SK-N-SH (cell line): ENCODE measurements at regions not wholly inside any gene's neighbourhood (a gene's known extent, or its start where the extent isn't known, plus 50 kb on each side); places are given as distances from the start of the nearest gene placed in this dataset.

Experiments used
- EP300 ChIP-seq, 2 experiments: IDR thresholded peaks; 2 replicates each; pipeline versions ENCODE4 v1.4.0 to v1.6.1; 2012; ENCODE audit warnings: borderline replicate concordance in 1 of 2, low read depth in 1 of 2, low read length in 1 of 2
- RAD21 ChIP-seq: IDR thresholded peaks from 2 replicates; pipeline ENCODE4 v1.6.1; 2012; ENCODE audit warnings: mild to moderate bottlenecking, low read length
- SMC3 ChIP-seq: IDR thresholded peaks from 2 replicates; pipeline ENCODE4 v1.6.1; 2012; ENCODE audit warnings: low read depth, low read length, improper control_type of control experiment
- TEAD4 ChIP-seq: IDR thresholded peaks from 2 replicates; pipeline ENCODE4 v1.4.0; 2012; ENCODE audit warnings: mild to moderate bottlenecking, borderline replicate concordance; ENCODE audit not compliant: insufficient read depth
- TF ChIP-seq, protein P1 (sequence below): fragments of 200-600 bp; sonication (generic); IDR thresholded peaks from 2 replicates; pipeline ENCODE4 v1.6.1; 2017; ENCODE audit warnings: antibody characterized with exemption, mild to moderate bottlenecking, moderate library complexity

DNA sequence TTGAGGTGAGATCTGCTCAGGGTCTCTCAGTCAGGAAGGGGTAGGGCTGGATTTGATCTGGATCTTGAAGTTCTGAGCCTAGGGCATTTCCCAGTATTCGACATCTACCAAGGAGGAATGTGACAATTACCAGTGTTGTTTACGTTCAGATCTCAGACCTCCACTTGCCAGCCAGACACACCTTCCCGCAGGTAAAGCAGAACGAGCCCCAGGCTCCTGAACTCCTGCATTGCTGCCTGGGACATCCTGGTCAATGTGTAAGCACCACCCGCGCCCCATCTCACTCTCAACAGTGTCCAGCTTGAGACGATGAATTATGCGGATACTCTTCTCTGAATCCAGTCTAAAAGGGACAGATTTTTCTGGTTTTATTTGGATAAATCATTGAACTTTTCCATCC lies 56.7 kb upstream of the PTCH1 start:
- TF ChIP-seq TEAD4 = no peak
- TF ChIP-seq, protein P1, sequence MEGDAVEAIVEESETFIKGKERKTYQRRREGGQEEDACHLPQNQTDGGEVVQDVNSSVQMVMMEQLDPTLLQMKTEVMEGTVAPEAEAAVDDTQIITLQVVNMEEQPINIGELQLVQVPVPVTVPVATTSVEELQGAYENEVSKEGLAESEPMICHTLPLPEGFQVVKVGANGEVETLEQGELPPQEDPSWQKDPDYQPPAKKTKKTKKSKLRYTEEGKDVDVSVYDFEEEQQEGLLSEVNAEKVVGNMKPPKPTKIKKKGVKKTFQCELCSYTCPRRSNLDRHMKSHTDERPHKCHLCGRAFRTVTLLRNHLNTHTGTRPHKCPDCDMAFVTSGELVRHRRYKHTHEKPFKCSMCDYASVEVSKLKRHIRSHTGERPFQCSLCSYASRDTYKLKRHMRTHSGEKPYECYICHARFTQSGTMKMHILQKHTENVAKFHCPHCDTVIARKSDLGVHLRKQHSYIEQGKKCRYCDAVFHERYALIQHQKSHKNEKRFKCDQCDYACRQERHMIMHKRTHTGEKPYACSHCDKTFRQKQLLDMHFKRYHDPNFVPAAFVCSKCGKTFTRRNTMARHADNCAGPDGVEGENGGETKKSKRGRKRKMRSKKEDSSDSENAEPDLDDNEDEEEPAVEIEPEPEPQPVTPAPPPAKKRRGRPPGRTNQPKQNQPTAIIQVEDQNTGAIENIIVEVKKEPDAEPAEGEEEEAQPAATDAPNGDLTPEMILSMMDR = no peak
- TF ChIP-seq RAD21 = no peak
- no peak for TF ChIP-seq SMC3
- no peak for TF ChIP-seq EP300 (IDR thresholded peaks at IDR 0.05; ENCODE audit: borderline replicate concordance in 1 of 2, low read depth in 1 of 2, low read length in 1 of 2)
